ENCODE measurements at regions not wholly inside any gene's neighbourhood (a gene's known extent, or its start where the extent isn't known, plus 50 kb on each side); places are given as distances from the start of the nearest gene placed in this dataset.

DNA sequence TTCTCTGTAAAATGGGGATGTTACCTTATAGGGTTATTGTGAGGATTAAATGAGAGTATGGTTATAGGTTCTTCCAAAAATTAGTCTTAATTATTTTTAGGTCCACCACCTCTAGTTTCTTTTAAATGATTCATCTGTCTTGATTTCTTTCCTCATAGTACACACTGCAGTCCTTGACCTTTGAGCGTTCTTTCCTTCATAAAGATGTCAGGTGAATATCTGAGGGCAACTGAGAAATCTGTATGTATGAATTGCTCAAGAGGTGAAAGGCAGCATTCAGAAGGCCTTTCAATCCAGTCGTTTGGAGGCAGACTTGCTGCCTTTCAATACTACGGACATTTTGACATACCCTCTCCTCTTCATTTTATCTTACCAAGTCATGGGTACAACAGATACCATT lies 380.7 kb downstream of the INSC start:
- TF ChIP-seq, protein P1, sequence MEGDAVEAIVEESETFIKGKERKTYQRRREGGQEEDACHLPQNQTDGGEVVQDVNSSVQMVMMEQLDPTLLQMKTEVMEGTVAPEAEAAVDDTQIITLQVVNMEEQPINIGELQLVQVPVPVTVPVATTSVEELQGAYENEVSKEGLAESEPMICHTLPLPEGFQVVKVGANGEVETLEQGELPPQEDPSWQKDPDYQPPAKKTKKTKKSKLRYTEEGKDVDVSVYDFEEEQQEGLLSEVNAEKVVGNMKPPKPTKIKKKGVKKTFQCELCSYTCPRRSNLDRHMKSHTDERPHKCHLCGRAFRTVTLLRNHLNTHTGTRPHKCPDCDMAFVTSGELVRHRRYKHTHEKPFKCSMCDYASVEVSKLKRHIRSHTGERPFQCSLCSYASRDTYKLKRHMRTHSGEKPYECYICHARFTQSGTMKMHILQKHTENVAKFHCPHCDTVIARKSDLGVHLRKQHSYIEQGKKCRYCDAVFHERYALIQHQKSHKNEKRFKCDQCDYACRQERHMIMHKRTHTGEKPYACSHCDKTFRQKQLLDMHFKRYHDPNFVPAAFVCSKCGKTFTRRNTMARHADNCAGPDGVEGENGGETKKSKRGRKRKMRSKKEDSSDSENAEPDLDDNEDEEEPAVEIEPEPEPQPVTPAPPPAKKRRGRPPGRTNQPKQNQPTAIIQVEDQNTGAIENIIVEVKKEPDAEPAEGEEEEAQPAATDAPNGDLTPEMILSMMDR (IDR thresholded peaks at IDR 0.05): no peak
- TF ChIP-seq POLR2A (IDR thresholded peaks at IDR 0.05) (no peak), EP300 (IDR thresholded peaks at IDR 0.05; ENCODE audit: low read depth) (no peak), POLR2AphosphoS5 (IDR thresholded peaks at IDR 0.05) (no peak)
